B cell (primary cell): ENCODE measurements at regions not wholly inside any gene's neighbourhood (a gene's known extent, or its start where the extent isn't known, plus 50 kb on each side); places are given as distances from the start of the nearest gene placed in this dataset.

ENCODE experiments used
- EZH2 ChIP-seq: IDR thresholded peaks from 2 replicates; pipeline ENCODE4 v1.6.1; 2012; ENCODE audit warnings: borderline replicate concordance, low read depth, mild to moderate bottlenecking, moderate library complexity, low read length; ENCODE audit not compliant: insufficient read depth, poor library complexity, severe bottlenecking
- TF ChIP-seq, protein P1 (sequence below): fragments of 200-600 bp; IDR thresholded peaks from one replicate; pipeline ENCODE4 v1.8.0; 2022; ENCODE audit warnings: antibody characterized with exemption, mild to moderate bottlenecking

DNA sequence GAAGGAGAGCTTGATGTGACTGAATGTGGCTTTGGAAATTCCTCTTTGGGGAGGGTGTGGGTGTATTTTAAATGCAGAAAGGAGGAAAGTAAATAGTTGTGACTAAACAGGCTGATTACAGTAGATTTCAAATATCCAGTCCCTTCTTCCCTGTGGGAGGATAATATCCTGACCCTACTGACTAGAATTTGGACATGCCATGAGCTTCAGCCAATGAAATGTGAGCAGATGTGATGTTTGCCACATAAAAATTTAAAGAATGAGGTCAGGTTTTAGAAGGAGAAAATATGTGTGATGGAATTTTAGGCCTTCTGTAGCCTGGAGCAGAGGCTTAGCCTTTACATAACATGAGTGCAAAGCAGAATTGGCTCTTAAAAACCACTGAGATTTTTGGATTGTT, 1218.9 kb downstream of the ROBO2 start:
- TF ChIP-seq EZH2: no peak
- TF ChIP-seq, protein P1, sequence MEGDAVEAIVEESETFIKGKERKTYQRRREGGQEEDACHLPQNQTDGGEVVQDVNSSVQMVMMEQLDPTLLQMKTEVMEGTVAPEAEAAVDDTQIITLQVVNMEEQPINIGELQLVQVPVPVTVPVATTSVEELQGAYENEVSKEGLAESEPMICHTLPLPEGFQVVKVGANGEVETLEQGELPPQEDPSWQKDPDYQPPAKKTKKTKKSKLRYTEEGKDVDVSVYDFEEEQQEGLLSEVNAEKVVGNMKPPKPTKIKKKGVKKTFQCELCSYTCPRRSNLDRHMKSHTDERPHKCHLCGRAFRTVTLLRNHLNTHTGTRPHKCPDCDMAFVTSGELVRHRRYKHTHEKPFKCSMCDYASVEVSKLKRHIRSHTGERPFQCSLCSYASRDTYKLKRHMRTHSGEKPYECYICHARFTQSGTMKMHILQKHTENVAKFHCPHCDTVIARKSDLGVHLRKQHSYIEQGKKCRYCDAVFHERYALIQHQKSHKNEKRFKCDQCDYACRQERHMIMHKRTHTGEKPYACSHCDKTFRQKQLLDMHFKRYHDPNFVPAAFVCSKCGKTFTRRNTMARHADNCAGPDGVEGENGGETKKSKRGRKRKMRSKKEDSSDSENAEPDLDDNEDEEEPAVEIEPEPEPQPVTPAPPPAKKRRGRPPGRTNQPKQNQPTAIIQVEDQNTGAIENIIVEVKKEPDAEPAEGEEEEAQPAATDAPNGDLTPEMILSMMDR: no peak
